ENCODE measurements at regions not wholly inside any gene's neighbourhood (a gene's known extent, or its start where the extent isn't known, plus 50 kb on each side); places are given as distances from the start of the nearest gene placed in this dataset.

GRCh38 chr6:40823917-40824891, 214.8 kb downstream of the UNC5CL start:
- DNase-seq: peak; percentile 12

GRCh38 chr6:40822619-40823018, 216.4 kb downstream of the UNC5CL start:
- no peak for DNase-seq

GRCh38 chr6:40819182-40819834, 219.7 kb downstream of the UNC5CL start:
- DNase-seq: peak; percentile 24

- DNase-seq: no peak
These were observed 221.7 kb downstream of the UNC5CL start for GRCh38 chr6:40817369-40817768.

- DNase-seq: no peak
These were observed 222.4 kb downstream of the UNC5CL start for GRCh38 chr6:40816601-40817000.

GRCh38 chr6:40815731-40816130, 223.3 kb downstream of the UNC5CL start:
- no peak for DNase-seq

- no peak for DNase-seq
These were observed 223.0 kb upstream of the LRFN2 start for GRCh38 chr6:40810171-40810570.

- no peak for DNase-seq
These were observed 222.5 kb upstream of the LRFN2 start for GRCh38 chr6:40809627-40810026.

- peak; percentile 49 for DNase-seq
These were observed 220.3 kb upstream of the LRFN2 start for GRCh38 chr6:40807484-40807883.

- DNase-seq: no peak
These were observed 219.2 kb upstream of the LRFN2 start for GRCh38 chr6:40806256-40806864.

GRCh38 chr6:40805336-40805735, 218.2 kb upstream of the LRFN2 start:
- DNase-seq: no peak

- DNase-seq: no peak
These were observed 217.7 kb upstream of the LRFN2 start for GRCh38 chr6:40804905-40805304.

GRCh38 chr6:40803897-40804702, 216.9 kb upstream of the LRFN2 start:
- no peak for DNase-seq

GRCh38 chr6:40802481-40802880, 215.3 kb upstream of the LRFN2 start:
- no peak for DNase-seq

- DNase-seq: no peak
These were observed 212.4 kb upstream of the LRFN2 start for GRCh38 chr6:40799296-40800140.

GRCh38 chr6:40798069-40798770, 211.1 kb upstream of the LRFN2 start:
- no peak for DNase-seq

GRCh38 chr6:40796260-40797221, 209.4 kb upstream of the LRFN2 start:
- DNase-seq: no peak

GRCh38 chr6:40794586-40794985, 207.4 kb upstream of the LRFN2 start:
- no peak for DNase-seq

- DNase-seq: no peak
These were observed 205.0 kb upstream of the LRFN2 start for GRCh38 chr6:40792183-40792582.

GRCh38 chr6:40791004-40791403, 203.8 kb upstream of the LRFN2 start:
- no peak for DNase-seq

Data from NCI-H446 treated with DMSO at 0.1 percent for 48 hours (cell line).